Activated T-cell treated with anti-CD3 and anti-CD28 coated beads, Interleukin-2, amount 50 U/mL, for 1 hour (primary cell): ENCODE measurements at regions not wholly inside any gene's neighbourhood (a gene's known extent, or its start where the extent isn't known, plus 50 kb on each side); places are given as distances from the start of the nearest gene placed in this dataset.
A peak's percentile ranks its signal among the peaks of the same experiment; 100 is the strongest.

Experiments used
- DNase-seq: peaks from one replicate; pipeline ENCODE4 v3.0.0-alpha.2; 2020

GRCh38 chr2:180187611-180188010 lies 180.5 kb upstream of the CWC22 start:
- DNase-seq, result no peak

DNA sequence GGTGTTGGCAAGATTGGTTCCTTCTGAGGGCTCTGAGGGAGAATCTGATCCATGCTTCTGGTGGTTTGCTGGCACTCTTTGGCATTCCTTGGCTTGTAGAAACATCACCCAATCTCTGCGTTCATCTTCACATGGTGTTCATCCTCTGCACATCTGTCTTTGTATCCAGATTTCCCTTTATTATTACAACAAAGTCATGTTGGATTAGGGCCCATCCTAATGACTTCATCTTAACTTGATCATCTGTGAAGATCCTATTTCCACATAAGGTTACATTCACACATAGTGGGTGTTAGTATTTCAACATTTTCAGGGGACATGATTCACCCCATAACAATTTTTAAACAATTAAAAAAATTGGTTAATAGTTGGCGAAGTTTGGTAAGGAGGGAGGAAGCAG lies 177.4 kb upstream of the CWC22 start:
- DNase-seq, result no peak

- no peak for DNase-seq
Measured at GRCh38 chr2:180180511-180180910, 173.4 kb upstream of the CWC22 start.

- DNase-seq, result no peak
Measured at GRCh38 chr2:180177534-180177933, 170.4 kb upstream of the CWC22 start.

GRCh38 chr2:180175736-180176135 lies 168.6 kb upstream of the CWC22 start:
- no peak for DNase-seq

- no peak for DNase-seq
Measured at GRCh38 chr2:180174580-180174979, 167.5 kb upstream of the CWC22 start.

DNA sequence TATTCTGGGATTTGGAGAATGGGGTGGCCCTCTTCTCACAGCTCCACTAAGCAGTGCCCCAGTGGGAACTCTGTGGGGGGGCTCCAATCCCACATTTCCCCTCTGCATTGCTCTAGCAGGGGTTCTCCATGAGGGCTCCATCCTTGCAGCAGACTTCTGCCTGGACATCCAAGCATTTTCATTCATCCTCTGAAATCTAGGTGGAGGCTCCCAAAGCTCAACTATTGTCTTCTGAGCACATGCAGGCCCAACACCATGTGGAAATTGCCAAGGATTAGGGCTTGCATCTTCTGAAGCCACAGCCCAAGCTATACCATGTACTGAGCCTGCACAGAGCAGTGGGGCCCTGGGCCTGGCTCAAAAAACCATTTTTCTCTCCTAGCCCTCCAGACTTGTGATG lies 162.4 kb upstream of the CWC22 start:
- DNase-seq, result no peak

DNA sequence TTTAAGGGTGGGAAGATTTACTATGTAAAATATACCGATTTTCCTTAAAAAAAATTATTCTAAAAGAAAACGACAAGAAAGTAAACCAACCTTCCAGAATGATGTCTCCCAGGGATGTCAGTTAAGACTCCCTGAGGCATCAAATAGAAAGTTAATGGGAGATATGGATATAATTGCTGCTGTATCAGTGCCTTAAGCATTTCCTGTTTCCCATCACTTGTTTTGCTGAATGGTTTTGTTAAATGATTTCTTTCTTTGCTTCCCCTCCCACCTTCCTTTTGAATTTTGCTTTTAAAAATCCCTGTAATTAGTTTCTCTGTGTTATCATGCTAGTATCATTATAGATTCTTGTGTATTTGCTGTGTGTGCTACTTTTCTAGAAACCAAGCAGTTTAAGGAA lies 154.3 kb upstream of the CWC22 start:
- no peak for DNase-seq

GRCh38 chr2:180159921-180160320 lies 152.8 kb upstream of the CWC22 start:
- no peak for DNase-seq

DNA sequence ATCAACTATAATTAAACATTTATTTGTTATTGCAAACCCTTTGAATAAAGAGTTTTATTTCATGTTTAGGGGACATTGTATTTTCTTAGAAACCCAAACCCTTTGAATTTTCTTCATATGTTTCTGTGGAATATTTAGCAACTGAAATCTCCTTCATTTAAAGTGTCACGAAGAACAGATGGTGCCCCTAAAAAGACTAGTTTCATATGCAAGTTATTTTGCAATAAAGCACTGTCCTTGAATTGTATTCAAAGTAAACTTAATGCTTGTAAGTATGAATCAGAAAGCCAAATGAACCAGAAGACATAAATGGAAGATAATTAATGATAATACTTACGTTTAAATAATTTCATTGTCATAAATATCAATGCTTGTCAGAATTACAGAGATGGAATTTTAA lies 151.9 kb upstream of the CWC22 start:
- no peak for DNase-seq

DNA sequence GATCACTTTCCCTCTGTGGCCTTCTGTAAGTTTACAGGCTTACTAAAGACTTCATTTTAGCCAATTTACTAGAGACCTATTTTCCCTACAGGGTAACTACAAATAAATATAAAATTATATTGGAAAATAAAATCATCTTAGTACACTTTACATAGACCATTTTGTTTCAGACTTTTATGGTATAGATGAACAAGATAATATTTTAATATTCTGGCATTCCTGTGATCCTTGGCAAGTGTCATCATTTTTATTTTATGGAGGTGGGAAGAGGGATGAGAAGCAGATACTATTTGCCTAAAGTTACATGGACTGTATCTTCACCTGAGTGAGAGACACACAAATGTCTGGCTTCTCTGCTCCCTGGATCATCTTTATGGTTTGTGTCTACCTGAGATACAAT lies 149.6 kb upstream of the CWC22 start:
- no peak for DNase-seq

GRCh38 chr2:180150606-180151005 lies 143.5 kb upstream of the CWC22 start:
- DNase-seq, result no peak

DNA sequence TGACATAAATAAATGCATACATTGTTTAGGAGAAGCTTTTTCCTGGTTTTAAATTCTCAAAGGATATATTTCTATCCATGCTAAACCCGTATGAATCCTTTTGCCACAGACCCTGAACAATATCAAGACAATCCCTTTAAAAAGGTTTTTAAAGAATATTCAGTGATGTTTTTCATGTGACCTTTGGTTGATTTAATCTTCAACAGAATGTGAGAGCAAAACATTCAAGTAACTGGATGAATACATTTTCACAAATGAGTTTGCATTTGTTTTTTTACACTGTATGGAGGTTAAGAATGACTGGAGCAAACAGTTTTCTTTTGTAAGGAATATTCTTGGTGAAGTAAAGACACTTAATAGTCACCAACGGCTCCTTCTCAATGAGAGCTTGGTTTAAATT lies 139.4 kb upstream of the CWC22 start:
- DNase-seq, result no peak

- DNase-seq, result no peak
Measured at GRCh38 chr2:180146114-180146513, 139.0 kb upstream of the CWC22 start.

DNA sequence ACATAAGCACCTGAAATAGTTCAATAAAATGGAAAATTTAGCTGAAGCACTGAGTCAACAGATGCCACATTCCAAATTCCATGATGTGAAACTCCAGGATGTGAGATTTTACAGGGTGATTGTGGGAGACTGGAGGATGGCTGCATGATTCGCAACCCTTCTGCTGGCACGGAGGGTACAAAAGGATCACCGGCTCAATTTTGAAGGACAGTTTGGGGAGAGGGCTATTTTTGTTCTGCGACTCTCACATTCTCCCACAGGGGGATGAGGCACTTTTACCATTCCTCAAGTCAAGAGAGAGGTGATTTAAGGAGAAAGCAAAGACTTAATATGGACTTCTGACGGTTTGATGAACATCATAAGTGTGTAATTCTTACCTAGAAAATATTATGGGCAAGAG lies 138.1 kb upstream of the CWC22 start:
- no peak for DNase-seq

GRCh38 chr2:180144338-180144813 lies 137.3 kb upstream of the CWC22 start:
- DNase-seq, result no peak

DNA sequence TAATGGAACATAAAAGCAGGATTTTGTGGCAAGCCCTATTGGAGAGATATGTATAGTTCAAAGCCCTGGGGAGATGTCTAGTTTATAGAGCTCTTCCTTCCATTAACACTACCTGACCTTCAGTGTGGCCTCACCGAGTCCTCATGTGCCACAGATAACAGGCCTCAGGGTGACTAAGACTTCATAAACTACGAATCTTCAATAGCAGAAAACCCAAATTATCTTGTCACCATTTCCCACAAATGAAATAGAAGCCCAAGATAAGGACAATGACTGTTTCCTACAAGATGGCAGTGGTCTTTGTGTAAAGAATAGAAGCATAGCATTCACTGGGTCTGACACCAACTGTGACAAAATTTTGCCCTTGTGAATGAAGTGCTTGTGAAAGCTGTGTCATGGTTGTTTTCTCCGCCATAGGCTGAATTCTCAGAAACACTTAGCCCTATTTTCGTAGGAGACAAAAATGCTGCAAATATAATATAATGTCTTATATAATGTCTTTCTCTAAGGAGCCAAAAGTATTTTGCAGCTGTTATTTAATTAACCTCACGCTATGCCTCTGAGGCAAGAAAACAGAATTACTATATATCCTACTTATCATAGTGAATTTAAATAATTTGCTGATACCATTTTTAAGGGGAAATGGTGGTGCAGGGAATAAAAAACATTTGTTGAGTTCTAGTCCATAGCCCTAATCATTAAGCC lies 136.7 kb upstream of the CWC22 start:
- no peak for DNase-seq

DNA sequence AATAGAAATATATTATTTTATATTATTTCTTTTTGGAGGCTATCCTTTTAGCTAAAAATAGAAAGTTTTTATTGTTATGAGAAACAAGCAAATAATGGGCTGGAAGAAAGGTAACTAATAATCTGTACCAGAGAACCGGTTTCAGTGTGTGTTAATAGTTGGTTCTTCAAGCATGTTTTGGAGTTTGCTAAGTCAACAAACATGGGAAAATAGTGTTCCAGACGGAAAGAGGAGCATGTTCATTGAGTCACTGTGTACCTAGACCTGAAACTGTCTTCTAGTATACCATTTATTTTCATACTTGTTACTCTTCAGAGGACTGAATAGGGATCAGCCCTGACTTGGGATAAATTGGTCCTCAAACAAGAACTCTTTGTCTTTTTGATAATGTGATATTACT lies 134.5 kb upstream of the CWC22 start:
- DNase-seq, result no peak

DNA sequence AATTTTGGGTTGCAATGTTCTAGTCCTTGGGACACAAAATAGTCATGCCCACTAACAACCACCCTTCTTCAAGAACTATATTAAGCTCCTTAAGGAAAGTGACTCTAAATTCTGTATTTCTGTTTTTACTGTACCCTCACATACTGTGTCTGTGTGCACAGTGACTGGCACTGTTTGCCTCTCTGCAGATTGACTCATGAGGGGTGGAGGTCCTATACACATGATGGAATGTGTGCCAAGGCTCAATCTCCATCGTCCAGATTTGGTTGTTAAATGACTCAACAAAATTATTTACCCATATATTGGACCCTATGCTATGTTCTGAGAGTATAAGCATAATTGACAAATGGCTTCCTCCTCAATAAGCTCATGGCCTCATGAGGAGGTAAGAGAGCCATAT lies 126.6 kb upstream of the CWC22 start:
- no peak for DNase-seq

- DNase-seq, result no peak
Measured at GRCh38 chr2:180130403-180130802, 123.3 kb upstream of the CWC22 start.

- DNase-seq, result no peak
Measured at GRCh38 chr2:180128861-180129260, 121.8 kb upstream of the CWC22 start.

- peak; percentile 31 for DNase-seq
Measured at GRCh38 chr2:180125245-180125962, 118.3 kb upstream of the CWC22 start.

DNA sequence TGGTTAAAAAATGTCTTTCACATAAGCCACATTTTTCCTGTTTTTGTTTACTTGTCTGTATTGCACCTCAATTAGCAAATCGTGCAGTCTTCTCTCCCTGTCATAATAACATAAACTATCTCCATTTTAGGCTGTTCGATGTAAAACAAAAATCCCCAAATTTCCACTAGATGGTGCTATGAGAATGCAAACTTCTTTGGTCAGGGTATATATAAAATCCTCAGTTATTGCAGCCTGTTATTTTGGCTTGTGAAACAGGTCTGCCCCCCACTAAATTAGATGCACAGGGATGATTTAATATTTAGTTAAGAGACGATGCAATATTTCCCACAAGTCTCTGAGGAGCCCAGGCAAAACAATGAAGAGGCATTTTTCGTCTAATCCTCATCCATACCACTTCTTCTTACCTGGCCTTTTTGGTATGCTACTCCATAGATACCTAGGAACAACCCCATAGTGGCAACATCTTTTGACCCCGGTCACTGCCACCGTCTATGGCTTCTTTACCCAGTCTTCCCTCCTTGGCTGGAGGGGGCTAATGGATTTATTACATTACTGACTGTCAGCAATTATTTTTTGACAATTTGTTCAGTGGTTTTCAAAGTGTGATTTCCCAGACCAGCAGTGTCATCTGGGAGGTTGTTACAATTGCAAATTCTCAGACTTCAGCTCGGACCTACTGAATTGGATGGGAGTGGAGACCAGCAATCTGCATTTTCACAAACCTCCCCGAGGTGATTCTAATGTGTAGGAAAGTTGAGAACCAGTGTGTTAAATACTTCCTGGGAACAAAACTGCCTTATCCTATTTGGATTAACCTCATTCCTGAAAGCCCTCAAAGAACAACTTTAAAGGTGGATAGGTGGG lies 117.4 kb upstream of the CWC22 start:
- DNase-seq, result no peak

DNA sequence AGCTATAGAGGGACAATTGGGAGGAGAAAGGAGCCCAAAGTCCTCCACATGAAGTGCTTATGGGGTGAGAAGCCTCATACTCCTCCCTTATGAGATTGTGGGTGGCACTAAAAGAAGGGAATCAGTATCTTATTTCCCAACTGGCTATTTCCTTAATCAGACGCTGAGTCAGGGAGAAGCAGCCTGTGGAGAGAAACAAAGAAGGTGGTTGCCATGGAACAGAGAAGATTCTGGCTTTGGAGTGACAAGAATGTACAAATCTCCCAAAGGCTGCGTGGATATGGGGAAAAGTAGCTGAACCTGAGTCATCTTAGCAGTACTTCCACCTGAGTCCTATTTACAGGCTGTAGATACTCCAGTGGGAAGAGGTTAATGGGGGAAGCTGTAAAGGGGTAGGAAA lies 115.8 kb upstream of the CWC22 start:
- no peak for DNase-seq
